ENCODE measurements at regions not wholly inside any gene's neighbourhood (a gene's known extent, or its start where the extent isn't known, plus 50 kb on each side); places are given as distances from the start of the nearest gene placed in this dataset.

- Mint-ChIP-seq H3K27ac (ENCODE audit: unreplicated experiment) (no peak overlapping the region), H3K36me3 (ENCODE audit: insufficient read depth, unreplicated experiment) (no peaks in the 10 kb centered on the region), H3K27me3 (ENCODE audit: unreplicated experiment) (no peaks in the 10 kb centered on the region), H3K9me3 (ENCODE audit: low read depth, unreplicated experiment) (no peaks in the 10 kb centered on the region), H3K4me3 (ENCODE audit: low read depth, unreplicated experiment) (no peak overlapping the region), H3K4me1 (ENCODE audit: low read depth, unreplicated experiment) (peaks cover 10% of the 10 kb centered on the region)
- no peak for TF ChIP-seq CTCF (IDR thresholded peaks at IDR 0.05; ENCODE audit: unreplicated experiment)
- peak; percentile 45 for DNase-seq
- no TSS peak for BruUV-seq (replicated peaks)
- CTCF ChIA-PET = interaction anchor here (1.5 kb wide), 1 partner anchor 11 kb away, joined by 3 read pairs; no protein-coding TSS in a partner anchor
- intact Hi-C loops (cut with micrococcal nuclease; ENCODE audit: unreplicated experiment) = loop anchor here (10.0 kb wide), 1 partner anchor 500 kb away; no protein-coding TSS in a partner anchor
Observed at GRCh38 chr5:86175224-86175623, 442.5 kb upstream of the COX7C start.

GRCh38 chr5:86199287-86199686 is 418.5 kb upstream of the COX7C start:
- no peaks in the 10 kb centered on the region for H3K4me1 Mint-ChIP-seq (ENCODE audit: low read depth, unreplicated experiment)
- intact Hi-C loops (cut with micrococcal nuclease; ENCODE audit: unreplicated experiment) = no loop called here
- H3K27me3 Mint-ChIP-seq (ENCODE audit: unreplicated experiment) = no peaks in the 10 kb centered on the region
- CTCF ChIA-PET = no interaction called here
- no peak overlapping the region for H3K27ac Mint-ChIP-seq (ENCODE audit: unreplicated experiment)
- TF ChIP-seq CTCF (IDR thresholded peaks at IDR 0.05; ENCODE audit: unreplicated experiment) = no peak
- no peak for DNase-seq
- H3K9me3 Mint-ChIP-seq (ENCODE audit: low read depth, unreplicated experiment) = no peaks in the 10 kb centered on the region
- H3K4me3 Mint-ChIP-seq (ENCODE audit: low read depth, unreplicated experiment) = no peak overlapping the region
- BruUV-seq (replicated peaks) = no TSS peak
- H3K36me3 Mint-ChIP-seq (ENCODE audit: insufficient read depth, unreplicated experiment) = no peaks in the 10 kb centered on the region

GRCh38 chr5:86228147-86228546 is 389.6 kb upstream of the COX7C start:
- H3K4me1 Mint-ChIP-seq (ENCODE audit: low read depth, unreplicated experiment) = no peaks in the 10 kb centered on the region
- H3K36me3 Mint-ChIP-seq (ENCODE audit: insufficient read depth, unreplicated experiment) = no peaks in the 10 kb centered on the region
- intact Hi-C loops (cut with micrococcal nuclease; ENCODE audit: unreplicated experiment) = no loop called here
- no peaks in the 10 kb centered on the region for H3K27me3 Mint-ChIP-seq (ENCODE audit: unreplicated experiment)
- CTCF ChIA-PET = no interaction called here
- no peak for DNase-seq
- TF ChIP-seq CTCF (IDR thresholded peaks at IDR 0.05; ENCODE audit: unreplicated experiment) = no peak
- H3K9me3 Mint-ChIP-seq (ENCODE audit: low read depth, unreplicated experiment) = peaks cover 5% of the 10 kb centered on the region
- no peak overlapping the region for H3K4me3 Mint-ChIP-seq (ENCODE audit: low read depth, unreplicated experiment)
- BruUV-seq (replicated peaks) = no TSS peak
- no peak overlapping the region for H3K27ac Mint-ChIP-seq (ENCODE audit: unreplicated experiment)

GRCh38 chr5:86232246-86232645 is 385.5 kb upstream of the COX7C start:
- Mint-ChIP-seq H3K9me3 (ENCODE audit: low read depth, unreplicated experiment) (no peaks in the 10 kb centered on the region), H3K4me1 (ENCODE audit: low read depth, unreplicated experiment) (no peaks in the 10 kb centered on the region), H3K27ac (ENCODE audit: unreplicated experiment) (no peak overlapping the region), H3K4me3 (ENCODE audit: low read depth, unreplicated experiment) (no peak overlapping the region), H3K27me3 (ENCODE audit: unreplicated experiment) (no peaks in the 10 kb centered on the region), H3K36me3 (ENCODE audit: insufficient read depth, unreplicated experiment) (no peaks in the 10 kb centered on the region)
- no peak for TF ChIP-seq CTCF (IDR thresholded peaks at IDR 0.05; ENCODE audit: unreplicated experiment)
- no TSS peak for BruUV-seq (replicated peaks)
- CTCF ChIA-PET = no interaction called here
- DNase-seq = no peak
- intact Hi-C loops (cut with micrococcal nuclease; ENCODE audit: unreplicated experiment) = no loop called here
